Body of pancreas (tissue), 4 donors: ENCODE measurements at regions not wholly inside any gene's neighbourhood (a gene's known extent, or its start where the extent isn't known, plus 50 kb on each side); places are given as distances from the start of the nearest gene placed in this dataset.

Experiments used
- ATAC-seq: fragments of 150-250 bp; one replicate; pipeline ENCODE4 v1.9.1; 2016
- DNase-seq, 4 donors: peaks; one replicate each; pipeline ENCODE4 v3.0.0-alpha.2; 2019
- H3K27ac ChIP-seq, 4 donors: fragments of 200-600 bp; sonication (generic); 1 replicate in 3 of 4; 2 replicates in 1 of 4; pipeline versions ENCODE4 v1.5.1 to v1.6.1; 2016 to 2019; ENCODE audit warnings: mild to moderate bottlenecking in 1 of 4, mixed read lengths in 1 of 4, moderate library complexity in 1 of 4
- H3K27me3 ChIP-seq, 2 donors: fragments of 200-600 bp; sonication (generic); one replicate each; pipeline ENCODE4 v1.6.0; 2016; ENCODE audit warnings: mild to moderate bottlenecking in 1 of 2
- H3K36me3 ChIP-seq, 2 donors: fragments of 200-600 bp; sonication (generic); replicated peaks in 1 of 2; 2 replicates each; pipeline ENCODE4 v1.5.1; 2016; ENCODE audit warnings: low read depth in 2 of 2; ENCODE audit not compliant: insufficient read depth in 1 of 2
- H3K4me1 ChIP-seq: fragments of 200-600 bp; sonication (generic); one replicate; pipeline ENCODE4 v1.6.0; 2016
- H3K4me3 ChIP-seq, 2 donors: fragments of 200-600 bp; sonication (generic); 1 replicate in 1 of 2; 2 replicates in 1 of 2; pipeline ENCODE4 v1.5.1; 2016 to 2019
- H3K9me3 ChIP-seq, 3 donors: fragments of 200-600 bp; sonication (generic); 1 replicate in 2 of 3; 2 replicates in 1 of 3; pipeline ENCODE4 v1.5.1; 2016
- CTCF ChIP-seq, 7 experiments: fragments of 450-650 bp in 4 of 7; fragments of 200-600 bp in 3 of 7; sonication (generic) in 3 of 7; IDR thresholded peaks; one replicate each; pipeline ENCODE4 v1.5.1; 2016 to 2019; ENCODE audit warnings: antibody characterized with exemption in 7 of 7
- POLR2A ChIP-seq, 3 donors: fragments of 450-650 bp; IDR thresholded peaks; one replicate each; pipeline ENCODE4 v1.6.1; 2016; ENCODE audit warnings: antibody characterized with exemption in 3 of 3, mild to moderate bottlenecking in 2 of 3
- WGBS, 2 donors: methylation state at CpG; one replicate each; pipeline ENCODE4 v1.1.5; 2017; 5-methylcytosine and 5-hydroxymethylcytosine counted together
- intact Hi-C: fragments of 100-400 bp; cut with DNase I; formaldehyde crosslinking; loops from one replicate; pipeline ENCODE4 v1.15.1; 2023

- no peaks in the 10 kb centered on the region for H3K9me3 ChIP-seq
- intact Hi-C loops: no loop called here
- no peaks in the 10 kb centered on the region for H3K27me3 ChIP-seq
- ATAC-seq: no peak
- no peaks in the 10 kb centered on the region for H3K36me3 ChIP-seq
- WGBS, 2 donors: 77 to 79% methylated on average over 8 to 11 of the region's 11 CpGs
- H3K4me1 ChIP-seq: no peaks in the 10 kb centered on the region
- no peak overlapping the region for H3K27ac ChIP-seq
- no peak for DNase-seq
- TF ChIP-seq POLR2A (IDR thresholded peaks at IDR 0.05): no peak
- TF ChIP-seq CTCF (IDR thresholded peaks at IDR 0.05): no peak
- no peak overlapping the region for H3K4me3 ChIP-seq
These were observed 572.5 kb downstream of the BRD1 start for GRCh38 chr22:49255154-49255553.

- WGBS, 2 donors: 80 to 83% methylated on average over 6 of the region's 6 CpGs
- no peak for DNase-seq
These were observed 574.0 kb downstream of the BRD1 start for GRCh38 chr22:49253656-49254055.

GRCh38 chr22:49251371-49251770 lies 576.3 kb downstream of the BRD1 start:
- Histone ChIP-seq H3K36me3 (no peaks in the 10 kb centered on the region), H3K27ac (no peak overlapping the region), H3K27me3 (no peaks in the 10 kb centered on the region), H3K9me3 (no peaks in the 10 kb centered on the region), H3K4me1 (no peaks in the 10 kb centered on the region), H3K4me3 (no peak overlapping the region)
- no peak for ATAC-seq
- no peak for DNase-seq
- TF ChIP-seq CTCF (IDR thresholded peaks at IDR 0.05) (no peak), POLR2A (IDR thresholded peaks at IDR 0.05) (no peak)
- 54 to 64% methylated on average over 6 of the region's 6 CpGs for WGBS, 2 donors
- intact Hi-C loops: no loop called here

More at GRCh38 chr22:49253656-49254055, 574.0 kb downstream of the BRD1 start:
- no peak for ATAC-seq
- TF ChIP-seq POLR2A (IDR thresholded peaks at IDR 0.05): no peak
- TF ChIP-seq CTCF (IDR thresholded peaks at IDR 0.05): no peak
- intact Hi-C loops: no loop called here
- no peaks in the 10 kb centered on the region for H3K9me3 ChIP-seq
- no peak overlapping the region for H3K27ac ChIP-seq
- H3K4me1 ChIP-seq: no peaks in the 10 kb centered on the region
- H3K4me3 ChIP-seq: no peak overlapping the region
- H3K27me3 ChIP-seq: no peaks in the 10 kb centered on the region
- no peaks in the 10 kb centered on the region for H3K36me3 ChIP-seq

- no peaks in the 10 kb centered on the region for H3K36me3 ChIP-seq
- no peak overlapping the region for H3K4me3 ChIP-seq
- ATAC-seq: no peak
- H3K27ac ChIP-seq: no peak overlapping the region
- no peak for DNase-seq
- intact Hi-C loops: no loop called here
- H3K27me3 ChIP-seq: no peaks in the 10 kb centered on the region
- H3K9me3 ChIP-seq: no peaks in the 10 kb centered on the region
- 68 to 78% methylated on average over 18 of the region's 18 CpGs for WGBS, 2 donors
- TF ChIP-seq CTCF (IDR thresholded peaks at IDR 0.05): no peak
- no peak for TF ChIP-seq POLR2A (IDR thresholded peaks at IDR 0.05)
- no peaks in the 10 kb centered on the region for H3K4me1 ChIP-seq
These were observed 580.3 kb downstream of the BRD1 start for GRCh38 chr22:49247194-49247924.
